Parathyroid adenoma (tissue), 2 donors: ENCODE measurements at regions not wholly inside any gene's neighbourhood (a gene's known extent, or its start where the extent isn't known, plus 50 kb on each side); places are given as distances from the start of the nearest gene placed in this dataset.

Experiments used
- H2AFZ ChIP-seq: fragments of 300-600 bp; sonication (generic); one replicate; pipeline ENCODE4 v1.7.0; 2017; ENCODE audit warnings: antibody characterized with exemption, mild to moderate bottlenecking
- H3K27ac ChIP-seq: fragments of 300-600 bp; sonication (generic); one replicate; pipeline ENCODE4 v1.7.0; 2017
- H3K27me3 ChIP-seq: fragments of 300-600 bp; sonication (generic); one replicate; pipeline ENCODE4 v1.7.0; 2017; ENCODE audit warnings: low read length; ENCODE audit not compliant: control insufficient read depth, insufficient read depth
- H3K36me3 ChIP-seq: fragments of 300-600 bp; sonication (generic); one replicate; pipeline ENCODE4 v1.7.0; 2017; ENCODE audit warnings: low read length; ENCODE audit not compliant: control insufficient read depth, insufficient read depth
- H3K4me1 ChIP-seq: fragments of 300-600 bp; sonication (generic); one replicate; pipeline ENCODE4 v1.7.0; 2017; ENCODE audit warnings: control low read depth
- H3K4me2 ChIP-seq: fragments of 300-600 bp; sonication (generic); one replicate; pipeline ENCODE4 v1.7.0; 2017; ENCODE audit warnings: low read length
- H3K4me3 ChIP-seq: fragments of 300-600 bp; sonication (generic); one replicate; pipeline ENCODE4 v1.7.0; 2017; ENCODE audit warnings: low read depth, low read length
- H3K79me2 ChIP-seq: fragments of 300-600 bp; sonication (generic); one replicate; pipeline ENCODE4 v1.7.0; 2017; ENCODE audit warnings: control low read depth
- H3K9ac ChIP-seq: fragments of 300-600 bp; sonication (generic); one replicate; pipeline ENCODE4 v1.7.0; 2017; ENCODE audit warnings: mild to moderate bottlenecking
- H3K9me3 ChIP-seq: fragments of 300-600 bp; sonication (generic); one replicate; pipeline ENCODE4 v1.7.0; 2017; ENCODE audit warnings: low read length; ENCODE audit not compliant: control insufficient read depth
- CTCF ChIP-seq: fragments of 300-600 bp; sonication (generic); IDR thresholded peaks from one replicate; pipeline ENCODE4 v1.7.0; 2017; ENCODE audit warnings: antibody characterized with exemption, mild to moderate bottlenecking
- donor health status: primary hyperparathyroidism.

- no peaks in the 10 kb centered on the region for H3K36me3 ChIP-seq
- no peak overlapping the region for H2AFZ ChIP-seq
- H3K4me1 ChIP-seq, result no peaks in the 10 kb centered on the region
- H3K27me3 ChIP-seq, result no peaks in the 10 kb centered on the region
- H3K9me3 ChIP-seq, result no peaks in the 10 kb centered on the region
- no peak overlapping the region for H3K4me2 ChIP-seq
- H3K79me2 ChIP-seq, result no peaks in the 10 kb centered on the region
- peak; percentile 40 for TF ChIP-seq CTCF
- no peak overlapping the region for H3K9ac ChIP-seq
- H3K27ac ChIP-seq, result no peak overlapping the region
- no peak overlapping the region for H3K4me3 ChIP-seq
Measured at GRCh38 chr22:33209930-33210784, 152.0 kb upstream of the SYN3 start.

- no peak for TF ChIP-seq CTCF
- H2AFZ ChIP-seq, result no peak overlapping the region
- no peaks in the 10 kb centered on the region for H3K36me3 ChIP-seq
- no peak overlapping the region for H3K27ac ChIP-seq
- no peak overlapping the region for H3K4me2 ChIP-seq
- H3K4me3 ChIP-seq, result no peak overlapping the region
- no peaks in the 10 kb centered on the region for H3K79me2 ChIP-seq
- H3K27me3 ChIP-seq, result no peaks in the 10 kb centered on the region
- H3K9ac ChIP-seq, result no peak overlapping the region
- no peaks in the 10 kb centered on the region for H3K9me3 ChIP-seq
- H3K4me1 ChIP-seq, result no peaks in the 10 kb centered on the region
Measured at GRCh38 chr22:33204408-33204807, 146.2 kb upstream of the SYN3 start.

GRCh38 chr22:33202455-33202854, 144.3 kb upstream of the SYN3 start:
- no peaks in the 10 kb centered on the region for H3K79me2 ChIP-seq
- no peaks in the 10 kb centered on the region for H3K27me3 ChIP-seq
- TF ChIP-seq CTCF, result no peak
- H3K9ac ChIP-seq, result no peak overlapping the region
- no peaks in the 10 kb centered on the region for H3K4me1 ChIP-seq
- no peak overlapping the region for H3K4me2 ChIP-seq
- H3K9me3 ChIP-seq, result no peaks in the 10 kb centered on the region
- H2AFZ ChIP-seq, result no peak overlapping the region
- H3K27ac ChIP-seq, result no peak overlapping the region
- H3K36me3 ChIP-seq, result no peaks in the 10 kb centered on the region
- no peak overlapping the region for H3K4me3 ChIP-seq

GRCh38 chr22:33194529-33195077, 136.4 kb upstream of the SYN3 start:
- Histone ChIP-seq H3K27me3 (no peaks in the 10 kb centered on the region), H2AFZ (no peak overlapping the region), H3K79me2 (no peaks in the 10 kb centered on the region), H3K9ac (no peak overlapping the region), H3K4me3 (no peak overlapping the region), H3K9me3 (no peaks in the 10 kb centered on the region), H3K4me1 (no peaks in the 10 kb centered on the region), H3K4me2 (no peak overlapping the region), H3K36me3 (no peaks in the 10 kb centered on the region), H3K27ac (no peak overlapping the region)
- TF ChIP-seq CTCF, result no peak
